ENCODE measurements at regions not wholly inside any gene's neighbourhood (a gene's known extent, or its start where the extent isn't known, plus 50 kb on each side); places are given as distances from the start of the nearest gene placed in this dataset.

DNA sequence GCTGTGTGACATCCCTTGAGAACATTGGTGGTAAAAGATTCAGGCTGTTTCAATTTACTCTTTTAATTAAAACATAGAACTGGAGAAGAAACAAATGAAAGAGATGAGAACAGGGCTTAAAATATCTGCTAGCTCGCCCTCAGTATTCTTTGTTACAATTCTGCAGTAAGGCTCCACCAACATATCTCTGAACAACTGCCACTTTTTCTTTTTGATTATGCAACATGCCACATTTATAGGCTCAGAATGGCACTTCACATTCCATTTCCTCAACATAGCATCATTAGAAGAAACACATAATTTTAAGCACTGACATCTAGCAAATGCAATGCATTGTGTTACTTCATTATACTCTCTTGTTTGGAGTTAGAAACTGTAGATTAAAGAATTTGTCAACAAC is 1315.2 kb downstream of the LRFN5 start:
- TF ChIP-seq, protein P1, sequence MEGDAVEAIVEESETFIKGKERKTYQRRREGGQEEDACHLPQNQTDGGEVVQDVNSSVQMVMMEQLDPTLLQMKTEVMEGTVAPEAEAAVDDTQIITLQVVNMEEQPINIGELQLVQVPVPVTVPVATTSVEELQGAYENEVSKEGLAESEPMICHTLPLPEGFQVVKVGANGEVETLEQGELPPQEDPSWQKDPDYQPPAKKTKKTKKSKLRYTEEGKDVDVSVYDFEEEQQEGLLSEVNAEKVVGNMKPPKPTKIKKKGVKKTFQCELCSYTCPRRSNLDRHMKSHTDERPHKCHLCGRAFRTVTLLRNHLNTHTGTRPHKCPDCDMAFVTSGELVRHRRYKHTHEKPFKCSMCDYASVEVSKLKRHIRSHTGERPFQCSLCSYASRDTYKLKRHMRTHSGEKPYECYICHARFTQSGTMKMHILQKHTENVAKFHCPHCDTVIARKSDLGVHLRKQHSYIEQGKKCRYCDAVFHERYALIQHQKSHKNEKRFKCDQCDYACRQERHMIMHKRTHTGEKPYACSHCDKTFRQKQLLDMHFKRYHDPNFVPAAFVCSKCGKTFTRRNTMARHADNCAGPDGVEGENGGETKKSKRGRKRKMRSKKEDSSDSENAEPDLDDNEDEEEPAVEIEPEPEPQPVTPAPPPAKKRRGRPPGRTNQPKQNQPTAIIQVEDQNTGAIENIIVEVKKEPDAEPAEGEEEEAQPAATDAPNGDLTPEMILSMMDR (IDR thresholded peaks at IDR 0.05), result no peak
- no peaks in the 10 kb centered on the region for H3K27me3 ChIP-seq (replicated peaks; ENCODE audit: insufficient read depth)
- H3K36me3 ChIP-seq, result no peaks in the 10 kb centered on the region
- ATAC-seq (ENCODE audit: insufficient number of reproducible peaks, low FRiP score, low read depth) (no peak), DNase-seq (ENCODE audit: low spot score) (no peak)
- H3K4me3 ChIP-seq, result no peak overlapping the region
- no peaks in the 10 kb centered on the region for H3K4me1 ChIP-seq (ENCODE audit: control insufficient read depth in 1 of 2, low read depth in 2 of 2)
- H3K27ac ChIP-seq, result no peak overlapping the region
- no peaks in the 10 kb centered on the region for H3K9me3 ChIP-seq

DNA sequence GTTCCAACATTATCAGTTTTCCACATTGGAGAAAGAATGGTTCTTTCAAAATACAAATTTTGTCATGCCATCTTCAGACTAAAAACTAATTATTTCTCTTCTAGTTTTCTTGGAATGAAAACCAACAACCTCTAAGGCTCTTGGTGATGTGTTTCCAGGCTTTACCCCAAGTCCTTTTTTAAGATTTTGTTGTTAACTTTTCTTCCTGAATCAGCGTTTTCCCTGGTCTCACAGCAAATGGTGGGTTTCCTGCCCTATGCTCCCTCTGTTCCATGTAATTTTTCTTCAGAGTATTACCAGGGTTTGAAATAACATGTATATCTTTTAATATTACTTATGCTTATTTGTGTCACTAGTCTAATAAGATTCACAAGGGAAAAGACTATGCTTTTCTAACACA is 1311.9 kb downstream of the LRFN5 start:
- Histone ChIP-seq H3K27me3 (replicated peaks; ENCODE audit: insufficient read depth) (no peaks in the 10 kb centered on the region), H3K4me3 (no peak overlapping the region), H3K36me3 (no peaks in the 10 kb centered on the region), H3K9me3 (no peaks in the 10 kb centered on the region), H3K27ac (no peak overlapping the region), H3K4me1 (ENCODE audit: control insufficient read depth in 1 of 2, low read depth in 2 of 2) (no peaks in the 10 kb centered on the region)
- ATAC-seq (ENCODE audit: insufficient number of reproducible peaks, low FRiP score, low read depth) (no peak), DNase-seq (ENCODE audit: low spot score) (no peak)
- TF ChIP-seq, protein P1 (IDR thresholded peaks at IDR 0.05), result no peak

DNA sequence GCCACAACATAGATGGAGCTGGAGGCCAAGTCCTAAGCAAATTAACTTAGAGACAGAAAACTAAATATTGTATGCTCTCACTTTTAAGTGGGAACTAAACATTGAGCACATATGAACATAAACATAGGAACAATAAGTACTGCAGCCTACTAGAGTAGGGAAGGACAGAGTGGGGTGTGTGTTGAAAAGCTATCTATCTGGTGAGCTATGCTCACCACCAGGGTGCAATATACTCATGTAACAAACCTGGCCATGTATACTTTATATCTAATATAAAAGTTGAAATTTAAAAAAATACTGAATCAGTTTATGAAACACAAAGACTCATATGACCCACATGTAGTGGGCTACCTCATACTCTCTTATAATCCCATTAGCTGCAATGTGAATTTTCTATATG is 1305.0 kb downstream of the LRFN5 start:
- ATAC-seq (ENCODE audit: insufficient number of reproducible peaks, low FRiP score, low read depth), result no peak
- Histone ChIP-seq H3K36me3 (no peaks in the 10 kb centered on the region), H3K27me3 (replicated peaks; ENCODE audit: insufficient read depth) (no peaks in the 10 kb centered on the region), H3K4me3 (no peak overlapping the region), H3K4me1 (ENCODE audit: control insufficient read depth in 1 of 2, low read depth in 2 of 2) (no peaks in the 10 kb centered on the region), H3K27ac (no peak overlapping the region), H3K9me3 (no peaks in the 10 kb centered on the region)
- TF ChIP-seq, protein P1 (IDR thresholded peaks at IDR 0.05), result no peak
- DNase-seq (ENCODE audit: low spot score), result no peak

DNA sequence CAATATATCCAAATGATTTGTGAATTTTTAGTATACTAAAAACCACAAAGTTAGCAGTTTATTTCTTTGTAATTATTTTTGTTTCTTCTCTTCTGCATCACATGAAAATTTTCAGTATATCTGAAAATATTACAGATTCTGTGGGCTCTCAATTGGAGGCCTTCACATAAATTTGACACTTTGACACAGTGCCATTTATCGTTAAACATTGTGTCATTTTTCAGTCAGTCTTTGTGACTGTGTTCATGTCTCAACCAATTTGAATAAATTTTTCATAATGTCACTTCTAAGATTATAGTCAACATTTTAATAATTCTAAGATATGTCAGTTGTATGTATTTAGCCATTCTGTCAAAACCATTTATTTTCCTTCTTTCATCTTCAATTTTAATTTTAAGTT is 1303.0 kb downstream of the LRFN5 start:
- Histone ChIP-seq H3K9me3 (no peaks in the 10 kb centered on the region), H3K36me3 (no peaks in the 10 kb centered on the region), H3K4me3 (no peak overlapping the region), H3K4me1 (ENCODE audit: control insufficient read depth in 1 of 2, low read depth in 2 of 2) (no peaks in the 10 kb centered on the region), H3K27me3 (replicated peaks; ENCODE audit: insufficient read depth) (no peaks in the 10 kb centered on the region), H3K27ac (no peak overlapping the region)
- DNase-seq (ENCODE audit: low spot score) (no peak), ATAC-seq (ENCODE audit: insufficient number of reproducible peaks, low FRiP score, low read depth) (no peak)
- TF ChIP-seq, protein P1 (IDR thresholded peaks at IDR 0.05), result no peak

DNA sequence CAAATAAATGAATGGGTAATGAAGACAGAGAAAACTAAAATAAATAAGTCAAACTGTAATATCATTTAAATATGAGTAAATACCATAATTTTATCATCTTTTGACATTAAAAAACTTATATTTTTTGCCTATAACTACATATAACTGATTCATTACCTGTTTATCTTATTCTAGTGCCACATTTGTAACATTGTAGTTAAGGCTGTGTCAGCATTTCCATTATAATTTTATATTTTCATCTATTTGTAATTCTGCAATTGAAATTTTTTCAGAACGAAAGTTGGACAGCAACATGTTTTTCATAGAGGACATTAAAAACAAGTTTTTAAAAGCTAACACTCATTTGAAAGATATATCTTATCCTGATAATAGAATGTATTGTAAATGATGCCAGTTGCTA is 1286.5 kb downstream of the LRFN5 start:
- Histone ChIP-seq H3K27me3 (replicated peaks; ENCODE audit: insufficient read depth) (no peaks in the 10 kb centered on the region), H3K4me1 (ENCODE audit: control insufficient read depth in 1 of 2, low read depth in 2 of 2) (no peaks in the 10 kb centered on the region)
- ATAC-seq (ENCODE audit: insufficient number of reproducible peaks, low FRiP score, low read depth), result no peak

More for the DNA sequence above, 1286.5 kb downstream of the LRFN5 start:
- H3K9me3 ChIP-seq, result no peaks in the 10 kb centered on the region
- H3K4me3 ChIP-seq, result no peak overlapping the region
- no peak for DNase-seq (ENCODE audit: low spot score)
- no peaks in the 10 kb centered on the region for H3K36me3 ChIP-seq
- no peak overlapping the region for H3K27ac ChIP-seq
- TF ChIP-seq, protein P1 (IDR thresholded peaks at IDR 0.05), result no peak

Data from thoracic aorta (tissue), 2 donors.